Activated CD8-positive, alpha-beta memory T cell treated with anti-CD3 and anti-CD28 coated beads, Interleukin-2, amount 10 ng/mL, durations not matched to agents 7 days and 5 days (primary cell): ENCODE measurements at regions not wholly inside any gene's neighbourhood (a gene's known extent, or its start where the extent isn't known, plus 50 kb on each side); places are given as distances from the start of the nearest gene placed in this dataset.

Experiments used
- ATAC-seq: fragments of 150-1000 bp; cut with Tn5 transposase; one replicate; pipeline ENCODE4 v1.10.0; 2021; ENCODE audit warnings: moderate library complexity
- CTCF ChIA-PET: fragments of 350-600 bp; sonication (Branson Sonifier 250); formaldehyde crosslinking; loops from one replicate; lab custom pipeline; 2021; ENCODE audit warnings: antibody characterized with exemption; lab: Charles Lee
- DNase-seq: peaks from one replicate; pipeline ENCODE4 v3.0.0-alpha.2; 2020
- H3K27ac Mint-ChIP-seq: one replicate; pipeline ENCODE4 v1.8.0; 2021; ENCODE audit warnings: mild to moderate bottlenecking, mixed read lengths
- H3K27me3 Mint-ChIP-seq: one replicate; pipeline ENCODE4 v1.8.0; 2021; ENCODE audit warnings: mixed read lengths
- H3K36me3 Mint-ChIP-seq: one replicate; pipeline ENCODE4 v1.8.0; 2021; ENCODE audit warnings: mild to moderate bottlenecking, mixed read lengths
- H3K4me1 Mint-ChIP-seq: one replicate; pipeline ENCODE4 v1.8.0; 2021; ENCODE audit warnings: mixed read lengths
- H3K4me3 Mint-ChIP-seq: one replicate; pipeline ENCODE4 v1.8.0; 2021; ENCODE audit warnings: mild to moderate bottlenecking, moderate library complexity, mixed read lengths
- H3K9me3 Mint-ChIP-seq: one replicate; pipeline ENCODE4 v1.8.0; 2022; ENCODE audit warnings: low read depth, mixed read lengths

DNA sequence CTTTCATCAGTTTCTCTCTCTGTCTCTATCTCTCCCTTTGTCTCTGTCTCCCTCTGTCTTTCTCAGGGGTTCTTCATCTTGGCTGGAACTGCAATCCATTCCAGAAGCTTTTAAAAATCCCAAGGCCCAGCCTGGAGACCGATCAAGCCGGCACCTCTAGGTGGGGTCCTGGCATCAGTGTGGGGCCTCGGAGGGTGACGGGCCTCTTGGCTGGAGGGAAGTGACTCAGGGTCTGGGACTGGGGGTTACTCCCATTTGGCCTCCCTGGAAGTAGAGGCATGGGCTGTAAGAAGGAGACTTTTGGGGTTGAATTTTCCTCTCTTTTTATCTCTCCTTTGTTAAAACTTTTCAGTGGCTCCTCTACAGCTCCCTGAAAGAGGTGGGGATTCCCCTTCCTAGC, 52.8 kb upstream of the OTOF start:
- CTCF ChIA-PET = interaction anchor here (1.1 kb wide), 1 partner anchor 47 kb away, joined by 3 read pairs; no protein-coding TSS in a partner anchor
- no peak for ATAC-seq
- H3K36me3 Mint-ChIP-seq = no peaks in the 10 kb centered on the region
- peaks cover 3% of the 10 kb centered on the region for H3K27me3 Mint-ChIP-seq
- H3K27ac Mint-ChIP-seq = no peak overlapping the region
- no peak for DNase-seq
- no peaks in the 10 kb centered on the region for H3K9me3 Mint-ChIP-seq
- no peaks in the 10 kb centered on the region for H3K4me1 Mint-ChIP-seq
- H3K4me3 Mint-ChIP-seq = no peak overlapping the region

DNA sequence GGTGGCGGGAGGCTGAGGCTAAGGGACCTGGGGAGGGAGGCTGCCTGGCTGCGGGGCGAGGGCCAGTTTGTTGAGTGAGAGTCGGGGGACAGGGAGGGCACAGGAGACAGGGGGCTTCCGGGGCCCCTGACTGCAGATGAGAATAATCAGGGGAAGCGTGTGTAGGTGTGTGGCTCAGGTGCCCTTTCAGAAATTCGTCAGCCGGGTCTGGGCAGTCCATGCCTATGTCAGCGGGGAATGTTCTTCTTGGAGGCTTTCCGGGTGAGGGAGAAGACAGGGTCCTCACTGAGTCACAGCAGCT, 52.3 kb upstream of the OTOF start:
- Mint-ChIP-seq H3K27me3 (peaks cover 3% of the 10 kb centered on the region), H3K27ac (no peak overlapping the region), H3K4me3 (no peak overlapping the region), H3K36me3 (no peaks in the 10 kb centered on the region), H3K9me3 (no peaks in the 10 kb centered on the region), H3K4me1 (no peaks in the 10 kb centered on the region)
- DNase-seq (no peak), ATAC-seq (no peak)
- CTCF ChIA-PET = no interaction called here

DNA sequence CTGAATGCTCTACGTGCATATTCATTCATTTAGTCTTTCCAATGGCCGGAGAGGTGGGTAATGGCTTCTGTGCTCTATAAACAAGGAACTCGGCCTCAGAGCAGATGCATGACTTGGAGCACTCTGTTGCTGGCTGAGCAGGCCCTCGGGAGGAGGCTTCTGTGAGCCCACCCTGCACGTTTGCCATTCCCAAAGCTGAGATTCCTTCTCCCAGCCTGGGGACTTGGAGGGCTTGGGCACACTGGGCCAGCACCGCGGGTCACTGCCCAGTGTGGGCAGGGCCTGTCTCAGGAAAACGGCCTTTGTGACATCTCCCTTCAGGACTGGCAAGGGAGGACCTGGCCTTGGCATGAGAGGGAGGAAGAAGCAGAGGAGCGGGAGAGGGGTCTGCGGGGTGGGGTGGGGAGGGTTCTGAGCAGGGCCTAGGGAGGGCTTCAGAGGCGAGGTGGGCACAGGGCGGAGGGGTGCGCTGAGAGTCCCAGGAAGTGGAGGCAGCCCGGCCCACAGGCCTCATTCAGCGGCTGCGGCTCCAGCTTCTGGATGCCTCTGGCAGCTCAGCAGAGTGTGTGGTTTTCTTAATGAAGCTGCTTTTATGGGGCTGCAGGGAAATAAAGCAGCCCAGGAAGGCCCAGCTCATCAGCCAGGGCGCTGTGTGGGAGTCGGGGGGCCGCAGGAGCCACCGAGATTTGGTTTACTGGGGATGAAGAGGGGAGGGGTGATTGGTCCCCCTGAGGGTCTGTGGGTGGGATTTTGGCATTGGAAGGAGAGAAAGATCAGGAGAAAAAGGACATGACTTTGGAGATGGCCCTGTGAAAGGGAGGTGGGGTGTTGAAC, 51.7 kb upstream of the OTOF start:
- H3K9me3 Mint-ChIP-seq = no peaks in the 10 kb centered on the region
- no peak for ATAC-seq
- no peak overlapping the region for H3K4me3 Mint-ChIP-seq
- DNase-seq = no peak
- no peaks in the 10 kb centered on the region for H3K4me1 Mint-ChIP-seq
- peaks cover 3% of the 10 kb centered on the region for H3K27me3 Mint-ChIP-seq
- no peaks in the 10 kb centered on the region for H3K36me3 Mint-ChIP-seq
- CTCF ChIA-PET = no interaction called here
- no peak overlapping the region for H3K27ac Mint-ChIP-seq

DNA sequence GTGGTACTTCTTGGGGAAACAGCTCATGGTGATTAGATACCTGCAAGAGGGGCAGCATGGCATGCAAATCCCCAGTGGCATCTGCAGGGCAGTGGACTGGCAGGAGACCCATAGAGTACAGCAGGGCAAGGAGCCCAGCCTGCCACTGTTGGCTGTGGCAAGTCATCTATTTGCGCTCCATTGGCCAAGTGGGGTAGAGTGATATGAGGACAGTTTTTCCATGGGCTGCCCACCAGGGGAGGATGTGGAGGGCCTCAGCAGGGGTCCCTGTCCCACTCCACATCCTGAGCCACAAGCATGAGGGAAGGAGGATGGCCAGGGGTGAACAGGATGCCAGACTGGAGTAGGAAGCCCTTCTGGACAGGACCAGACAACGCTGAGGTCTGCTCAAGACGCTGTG, 50.9 kb upstream of the OTOF start:
- Mint-ChIP-seq H3K9me3 (no peaks in the 10 kb centered on the region), H3K27ac (no peak overlapping the region), H3K4me3 (no peak overlapping the region), H3K27me3 (peaks cover 3% of the 10 kb centered on the region), H3K36me3 (no peaks in the 10 kb centered on the region), H3K4me1 (no peaks in the 10 kb centered on the region)
- DNase-seq (no peak), ATAC-seq (no peak)
- CTCF ChIA-PET = no interaction called here

DNA sequence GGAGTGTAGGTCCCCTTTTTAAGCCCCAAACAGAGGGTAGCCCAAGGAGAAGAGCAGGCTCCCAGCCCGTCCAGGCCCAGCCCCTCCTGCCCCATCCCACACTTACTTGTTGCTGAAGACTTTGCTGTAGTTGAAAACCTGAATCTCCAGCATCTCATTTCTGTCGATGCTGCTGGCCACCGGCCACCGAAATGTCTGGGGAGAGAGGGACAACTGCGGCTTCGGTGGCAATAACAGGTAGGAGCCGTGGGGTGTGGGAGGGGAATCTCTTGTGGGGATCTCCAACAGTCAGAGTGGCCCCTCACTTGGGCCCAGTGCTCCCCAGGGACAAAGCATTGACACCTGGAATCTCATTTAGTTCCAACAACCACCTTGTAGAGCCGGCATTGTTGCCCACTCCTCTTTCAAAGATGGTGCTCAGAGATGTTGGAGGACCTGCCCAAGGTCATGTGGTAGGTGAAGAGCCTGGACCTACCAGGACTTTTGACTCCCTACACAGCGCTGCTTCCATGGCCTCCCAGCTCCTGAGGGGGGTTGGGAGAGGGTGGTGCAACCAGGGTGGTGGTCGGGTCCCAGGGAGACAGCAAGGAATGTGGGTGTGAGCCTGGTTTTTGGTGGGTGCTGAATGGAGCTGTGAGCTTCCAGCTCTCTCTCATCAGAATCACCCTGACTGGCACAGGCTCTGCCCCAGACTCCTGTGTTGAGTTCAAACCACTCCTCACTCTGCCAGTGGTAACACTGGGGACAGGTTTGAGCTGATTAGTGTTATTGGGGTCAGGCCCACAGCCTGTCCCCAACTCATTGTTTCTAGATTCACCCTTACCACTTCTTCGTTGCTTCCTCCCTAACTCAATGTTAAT, 50.0 kb upstream of the OTOF start:
- Mint-ChIP-seq H3K4me1 (no peaks in the 10 kb centered on the region), H3K9me3 (no peaks in the 10 kb centered on the region), H3K36me3 (no peaks in the 10 kb centered on the region), H3K27ac (no peak overlapping the region), H3K27me3 (peaks cover 3% of the 10 kb centered on the region), H3K4me3 (no peak overlapping the region)
- no peak for DNase-seq
- CTCF ChIA-PET = no interaction called here
- ATAC-seq = no peak
